GM06990 (cell line): ENCODE measurements at regions not wholly inside any gene's neighbourhood (a gene's known extent, or its start where the extent isn't known, plus 50 kb on each side); places are given as distances from the start of the nearest gene placed in this dataset.
"Not testable (repeated sequence)": the region's sequence is repeated elsewhere in the genome, so short reads cannot be mapped to it uniquely, and the experiment has no call there.

Source experiments
- DNase-seq: peaks from one replicate; pipeline ENCODE4 v3.0.0-alpha.2; 2011; ENCODE audit not compliant: insufficient read length; ENCODE audit errors: extremely low read depth
- H3K27me3 ChIP-seq: replicated peaks from 2 replicates; pipeline ENCODE4 v1.6.0; 2011; ENCODE audit warnings: low read length; ENCODE audit not compliant: control insufficient read depth, insufficient read depth
- H3K36me3 ChIP-seq: 2 replicates; pipeline ENCODE4 v1.5.1; 2011; ENCODE audit warnings: low read length; ENCODE audit not compliant: control insufficient read depth, insufficient read depth
- H3K4me3 ChIP-seq: replicated peaks from 2 replicates; pipeline ENCODE4 v1.5.1; 2011; ENCODE audit warnings: low read depth, mild to moderate bottlenecking, control low read depth, low read length
- TF ChIP-seq, protein P1 (sequence below): IDR thresholded peaks from 2 replicates; pipeline ENCODE4 v1.5.1; 2011; ENCODE audit warnings: low read length, control low read depth, mild to moderate bottlenecking, inconsistent platforms; ENCODE audit not compliant: insufficient read depth, poor library complexity, severe bottlenecking

DNA sequence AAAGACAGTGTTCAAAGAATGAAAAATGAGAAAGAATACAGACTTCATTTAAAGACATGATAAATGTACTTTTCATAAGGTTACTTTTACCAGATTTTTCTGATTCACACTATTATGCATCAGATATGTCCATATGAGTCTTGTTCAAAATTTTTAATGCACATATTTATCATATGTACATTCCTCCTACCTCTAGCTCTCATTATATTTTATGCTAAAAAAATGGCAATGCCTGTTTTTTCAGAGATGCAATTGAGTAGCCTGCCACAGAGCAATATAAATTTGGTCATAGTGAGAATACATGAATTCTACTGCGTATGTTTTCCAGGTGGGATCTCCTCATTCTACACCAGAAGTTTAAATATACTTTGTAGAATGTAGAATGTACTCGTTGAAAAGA, 807.0 kb upstream of the SLITRK6 start:
- no peaks in the 10 kb centered on the region; the same call in 1 of the 2 replicates for H3K36me3 ChIP-seq
- TF ChIP-seq, protein P1, sequence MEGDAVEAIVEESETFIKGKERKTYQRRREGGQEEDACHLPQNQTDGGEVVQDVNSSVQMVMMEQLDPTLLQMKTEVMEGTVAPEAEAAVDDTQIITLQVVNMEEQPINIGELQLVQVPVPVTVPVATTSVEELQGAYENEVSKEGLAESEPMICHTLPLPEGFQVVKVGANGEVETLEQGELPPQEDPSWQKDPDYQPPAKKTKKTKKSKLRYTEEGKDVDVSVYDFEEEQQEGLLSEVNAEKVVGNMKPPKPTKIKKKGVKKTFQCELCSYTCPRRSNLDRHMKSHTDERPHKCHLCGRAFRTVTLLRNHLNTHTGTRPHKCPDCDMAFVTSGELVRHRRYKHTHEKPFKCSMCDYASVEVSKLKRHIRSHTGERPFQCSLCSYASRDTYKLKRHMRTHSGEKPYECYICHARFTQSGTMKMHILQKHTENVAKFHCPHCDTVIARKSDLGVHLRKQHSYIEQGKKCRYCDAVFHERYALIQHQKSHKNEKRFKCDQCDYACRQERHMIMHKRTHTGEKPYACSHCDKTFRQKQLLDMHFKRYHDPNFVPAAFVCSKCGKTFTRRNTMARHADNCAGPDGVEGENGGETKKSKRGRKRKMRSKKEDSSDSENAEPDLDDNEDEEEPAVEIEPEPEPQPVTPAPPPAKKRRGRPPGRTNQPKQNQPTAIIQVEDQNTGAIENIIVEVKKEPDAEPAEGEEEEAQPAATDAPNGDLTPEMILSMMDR: no peak
- H3K4me3 ChIP-seq: no peak overlapping the region
- DNase-seq: no peak
- H3K27me3 ChIP-seq: no peaks in the 10 kb centered on the region

DNA sequence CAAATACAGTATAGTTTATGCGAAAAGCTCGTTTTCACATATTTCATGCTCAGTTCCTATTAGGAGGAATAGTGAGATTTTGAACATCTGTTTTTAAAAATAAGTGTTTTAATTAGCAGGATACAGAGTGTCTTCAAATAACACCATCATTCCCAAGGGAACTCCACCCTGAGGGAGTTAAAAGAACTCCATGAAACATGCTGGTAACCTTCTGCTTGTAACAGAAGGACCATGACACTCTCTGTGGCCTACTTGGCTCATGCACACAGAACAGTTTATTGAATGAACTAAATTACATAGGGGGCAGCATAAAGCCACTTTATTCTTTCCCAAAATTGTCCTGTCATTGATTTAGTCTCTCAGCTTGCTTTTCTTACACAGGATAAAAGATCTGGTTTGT, 809.5 kb upstream of the SLITRK6 start:
- no peak overlapping the region for H3K4me3 ChIP-seq
- no peaks in the 10 kb centered on the region; the same call in 1 of the 2 replicates for H3K36me3 ChIP-seq
- no peak for DNase-seq
- TF ChIP-seq, protein P1: no peak
- no peaks in the 10 kb centered on the region for H3K27me3 ChIP-seq

DNA sequence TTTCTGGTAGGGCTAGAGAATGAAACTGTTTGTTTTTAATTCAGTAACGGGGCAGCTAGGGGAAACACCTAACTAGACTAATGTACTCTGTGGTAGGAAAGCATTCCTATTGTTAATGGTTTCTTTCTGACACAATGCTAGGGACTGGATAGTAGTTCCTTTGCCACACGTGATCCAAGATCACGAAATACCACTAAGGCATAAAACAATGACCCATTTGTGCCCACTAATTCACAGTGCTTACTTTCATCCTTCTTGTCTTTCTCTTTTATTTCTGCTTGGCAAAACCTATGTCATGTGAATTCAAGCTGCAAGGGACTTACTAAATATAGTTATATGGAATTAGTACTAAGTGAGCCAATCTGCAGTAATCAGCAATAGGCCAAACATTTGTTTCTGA, 834.1 kb upstream of the SLITRK6 start:
- no peak for DNase-seq
- Histone ChIP-seq H3K36me3 (no peaks in the 10 kb centered on the region), H3K4me3 (no peak overlapping the region), H3K27me3 (no peaks in the 10 kb centered on the region)
- TF ChIP-seq, protein P1: no peak

DNA sequence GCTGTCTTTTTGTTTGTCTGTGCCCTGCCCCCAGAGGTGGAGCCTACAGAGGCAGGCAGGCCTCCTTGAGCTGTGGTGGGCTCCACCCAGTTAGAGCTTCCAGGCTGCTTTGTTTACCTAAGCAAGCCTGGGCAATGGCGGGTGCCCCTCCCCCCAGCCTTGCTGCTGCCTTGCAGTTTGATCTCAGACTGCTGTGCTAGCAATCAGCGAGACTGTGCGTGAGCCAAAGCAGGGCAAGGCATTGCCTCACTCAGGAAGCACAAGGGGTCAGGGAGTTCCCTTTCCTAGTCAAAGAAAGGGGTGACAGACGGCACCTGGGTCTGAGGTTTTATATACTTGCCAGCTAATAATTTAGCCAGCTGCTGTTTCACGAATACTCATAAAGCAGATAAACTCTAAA, 852.0 kb upstream of the SLITRK6 start:
- H3K36me3 ChIP-seq, DNase-seq, H3K4me3 ChIP-seq, H3K27me3 ChIP-seq: not testable (repeated sequence)

DNA sequence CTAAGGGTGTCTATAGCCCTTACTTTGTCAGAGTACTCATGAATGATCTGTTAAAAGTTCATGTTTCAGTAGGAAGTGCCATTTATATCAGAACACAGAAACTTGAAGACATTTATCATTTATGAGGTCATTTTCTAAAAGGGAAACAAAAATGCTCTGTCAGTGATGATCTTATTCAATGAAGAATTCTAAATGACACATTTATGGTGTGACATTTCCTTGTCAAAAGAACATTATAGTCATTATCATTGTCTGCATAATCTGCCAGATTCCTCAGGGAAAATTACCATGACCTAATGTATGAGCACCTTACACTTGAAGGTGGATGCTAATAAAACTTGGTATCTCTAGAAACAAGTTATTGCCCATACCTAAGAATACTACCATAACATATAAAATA, 853.8 kb upstream of the SLITRK6 start:
- DNase-seq: no peak
- TF ChIP-seq, protein P1: no peak
- H3K27me3 ChIP-seq: no peaks in the 10 kb centered on the region

DNA sequence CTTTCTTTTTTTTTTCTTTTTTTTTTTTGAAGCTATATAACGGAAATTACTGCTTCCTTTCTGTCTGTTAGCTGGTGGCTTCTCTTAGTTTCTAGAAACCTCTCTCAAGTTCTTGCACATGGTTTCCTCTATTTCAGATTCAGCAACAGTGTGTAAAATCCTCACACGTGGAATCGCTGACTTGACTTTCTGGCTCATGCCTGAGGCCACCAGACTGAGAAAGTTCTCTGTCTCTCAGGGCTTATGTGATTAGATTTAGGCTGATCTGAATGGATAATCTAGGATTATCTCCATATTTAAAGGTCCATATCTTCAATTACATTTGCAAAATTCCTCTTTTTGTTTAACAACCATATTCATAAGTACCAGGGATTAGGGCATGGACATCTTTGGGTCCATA, 856.3 kb upstream of the SLITRK6 start:
- no peak overlapping the region for H3K4me3 ChIP-seq
- TF ChIP-seq, protein P1: no peak
- H3K27me3 ChIP-seq: no peaks in the 10 kb centered on the region
- H3K36me3 ChIP-seq: no peaks in the 10 kb centered on the region
- no peak for DNase-seq

More for the DNA sequence above, 853.8 kb upstream of the SLITRK6 start:
- Histone ChIP-seq H3K36me3 (no peaks in the 10 kb centered on the region), H3K4me3 (no peak overlapping the region)
